NK-92 treated with Interleukin-12 subunit alpha and Interleukin-12 subunit beta, amount 100 ng/mL, for 24 hours (cell line): ENCODE measurements at regions not wholly inside any gene's neighbourhood (a gene's known extent, or its start where the extent isn't known, plus 50 kb on each side); places are given as distances from the start of the nearest gene placed in this dataset.
A peak's percentile ranks its signal among the peaks of the same experiment; 100 is the strongest.

Source experiments
- DNase-seq: peaks from one replicate; lab custom pipeline; 2025; lab: John Stamatoyannopoulos, UW

DNA sequence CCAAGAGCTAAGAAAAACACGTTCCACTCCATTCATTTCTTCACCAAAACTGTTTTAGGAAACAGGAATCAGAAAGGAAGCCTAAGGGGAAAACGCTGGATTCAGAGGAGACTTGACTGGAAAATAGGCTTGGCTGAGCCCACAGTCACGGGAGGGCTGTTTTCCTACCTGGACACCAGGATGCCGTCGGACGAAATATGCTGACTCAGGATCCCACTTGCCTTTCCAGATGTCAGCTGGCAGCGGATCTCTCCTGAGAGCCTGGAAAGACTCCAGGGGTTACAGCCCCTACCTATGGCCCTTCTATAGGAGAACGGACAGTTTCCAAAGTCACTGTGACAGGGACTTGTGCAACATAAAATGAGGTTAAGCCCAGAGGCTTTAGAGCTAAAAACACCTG, 245.1 kb downstream of the C16orf95 start:
- DNase-seq: no peak

DNA sequence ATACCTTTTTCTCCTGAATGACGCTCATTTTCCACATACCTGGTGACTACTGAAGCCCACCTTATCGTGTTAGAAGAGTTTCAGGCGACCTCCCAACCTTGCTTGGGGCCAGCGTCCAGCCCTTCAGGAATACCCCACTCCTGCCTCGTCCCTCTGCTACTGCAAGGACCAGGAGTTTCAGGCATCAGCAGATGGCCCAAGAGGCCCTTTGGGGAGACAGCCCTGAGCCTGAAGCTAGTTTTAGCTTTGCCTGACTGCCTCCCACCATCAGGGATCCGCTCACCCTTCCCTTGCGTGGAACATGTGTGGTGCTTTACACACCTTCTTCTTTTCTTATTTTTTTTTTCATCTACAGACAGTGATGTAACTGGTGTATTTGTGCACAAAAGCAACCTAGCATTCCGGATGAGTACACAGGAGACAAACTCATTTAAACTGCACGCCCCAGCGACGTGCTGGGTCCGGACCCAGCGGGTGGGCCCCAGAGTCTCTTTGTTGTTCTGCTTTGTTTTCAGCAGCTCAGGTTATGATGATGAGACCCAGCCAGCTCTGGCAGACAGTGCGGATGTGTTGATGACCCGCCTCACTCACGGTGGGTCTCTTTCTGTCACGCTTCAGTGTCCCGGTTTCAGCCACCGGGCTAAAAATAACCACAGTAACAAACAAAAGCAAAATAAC, 242.4 kb downstream of the C16orf95 start:
- DNase-seq: no peak

- no peak for DNase-seq
Measured at GRCh38 chr16:87075319-87075860, 241.8 kb downstream of the C16orf95 start.

DNA sequence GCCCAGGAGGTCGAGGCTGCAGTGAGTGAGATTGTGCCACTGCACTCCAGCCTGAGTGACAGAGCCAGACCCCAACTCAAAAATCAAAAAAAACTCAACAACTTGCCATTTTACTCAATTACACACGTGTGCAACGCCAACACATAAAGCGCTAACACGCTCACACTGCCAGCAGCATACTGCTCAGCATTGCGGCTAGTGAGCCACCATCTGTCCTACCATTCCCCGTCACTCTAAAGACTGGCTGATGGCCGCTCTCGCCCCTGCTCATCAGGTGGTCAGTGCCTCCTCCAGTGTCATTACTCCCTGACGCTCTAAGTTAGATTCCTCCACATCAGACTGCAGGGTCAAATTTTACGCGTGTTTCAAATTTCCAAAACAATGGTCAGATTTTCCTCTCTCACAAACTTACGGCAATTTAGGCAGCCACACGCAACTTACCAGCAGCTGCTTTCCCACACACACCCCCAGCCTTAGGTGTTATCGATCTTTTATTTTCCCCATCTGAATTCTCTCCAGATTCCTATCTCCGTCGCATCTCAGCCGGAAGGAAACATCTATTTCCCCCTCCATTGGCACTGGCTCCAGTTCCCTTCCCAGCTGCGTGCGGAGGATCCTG, 240.8 kb downstream of the C16orf95 start:
- no peak for DNase-seq

GRCh38 chr16:87076950-87077749, 240.0 kb downstream of the C16orf95 start:
- DNase-seq: peak; percentile 29

DNA sequence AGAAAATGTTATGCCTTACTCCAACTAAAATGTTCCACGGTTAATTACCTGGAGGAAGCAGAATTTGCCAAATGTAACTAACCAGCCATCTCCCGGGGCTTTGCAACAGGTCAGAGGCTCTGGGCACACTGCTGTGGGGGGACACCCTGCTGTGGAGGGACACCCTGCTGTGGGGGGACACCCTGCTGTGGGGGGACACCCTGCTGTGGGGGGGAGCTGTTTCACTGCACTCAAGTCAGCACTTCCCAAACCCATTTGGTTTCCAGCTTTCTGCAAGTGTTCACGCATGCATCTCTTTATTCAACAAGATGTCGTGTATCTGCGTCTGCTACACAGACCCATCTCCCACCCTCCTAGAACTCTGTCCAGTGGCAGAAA, 239.5 kb downstream of the C16orf95 start:
- DNase-seq: no peak

DNA sequence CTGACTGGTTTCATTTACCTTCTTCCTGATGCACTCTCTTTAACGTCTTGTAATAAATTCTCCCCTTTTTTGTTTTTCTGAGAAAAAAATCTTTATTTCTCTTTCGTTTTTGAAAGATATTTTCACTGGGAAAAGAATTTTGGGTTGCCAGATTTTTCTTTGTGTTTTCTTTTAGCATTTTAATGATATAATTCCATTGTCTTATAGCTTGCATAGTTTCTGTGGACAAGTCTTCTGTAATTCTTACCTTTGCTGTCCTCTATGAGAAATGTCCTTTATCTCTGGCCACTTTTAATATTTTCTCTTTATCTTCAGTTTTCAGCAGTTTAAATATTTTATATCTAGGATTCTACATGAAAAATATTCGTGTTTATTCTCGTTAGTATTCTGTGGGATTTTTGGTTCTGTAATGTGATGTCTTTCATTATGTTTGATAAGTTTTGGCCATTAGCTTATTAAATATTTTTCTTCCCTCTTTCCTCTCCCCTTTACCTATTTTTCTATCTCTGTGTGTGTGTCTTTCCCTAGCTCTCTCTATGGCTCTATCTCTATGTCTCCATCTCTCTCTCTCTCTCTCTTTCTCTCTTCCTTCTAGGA, 236.5 kb downstream of the C16orf95 start:
- no peak for DNase-seq

- DNase-seq: no peak
Measured at GRCh38 chr16:87085441-87085840, 231.8 kb downstream of the C16orf95 start.

DNA sequence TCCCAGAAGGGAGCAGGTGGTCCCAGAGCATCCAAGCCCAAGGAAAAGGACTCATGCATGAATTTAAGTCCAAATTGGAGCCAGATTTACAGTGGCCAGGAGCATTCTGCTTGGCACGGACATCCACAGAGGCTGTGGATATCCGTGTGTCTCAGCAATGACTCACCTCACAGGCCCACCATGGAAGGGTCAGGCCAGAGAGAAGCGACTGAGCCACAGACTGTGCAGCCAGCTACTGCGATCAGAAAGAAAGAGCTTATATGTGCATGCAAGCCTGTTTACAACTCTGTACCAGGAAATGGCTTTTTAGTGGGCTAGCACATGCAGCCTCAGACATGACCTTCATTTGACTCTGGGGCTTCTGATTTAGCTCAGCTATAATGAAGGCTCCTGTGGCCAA, 231.0 kb downstream of the C16orf95 start:
- DNase-seq: no peak

GRCh38 chr16:87086575-87086974, 230.6 kb downstream of the C16orf95 start:
- no peak for DNase-seq

- no peak for DNase-seq
Measured at GRCh38 chr16:87092958-87093357, 224.2 kb downstream of the C16orf95 start.

DNA sequence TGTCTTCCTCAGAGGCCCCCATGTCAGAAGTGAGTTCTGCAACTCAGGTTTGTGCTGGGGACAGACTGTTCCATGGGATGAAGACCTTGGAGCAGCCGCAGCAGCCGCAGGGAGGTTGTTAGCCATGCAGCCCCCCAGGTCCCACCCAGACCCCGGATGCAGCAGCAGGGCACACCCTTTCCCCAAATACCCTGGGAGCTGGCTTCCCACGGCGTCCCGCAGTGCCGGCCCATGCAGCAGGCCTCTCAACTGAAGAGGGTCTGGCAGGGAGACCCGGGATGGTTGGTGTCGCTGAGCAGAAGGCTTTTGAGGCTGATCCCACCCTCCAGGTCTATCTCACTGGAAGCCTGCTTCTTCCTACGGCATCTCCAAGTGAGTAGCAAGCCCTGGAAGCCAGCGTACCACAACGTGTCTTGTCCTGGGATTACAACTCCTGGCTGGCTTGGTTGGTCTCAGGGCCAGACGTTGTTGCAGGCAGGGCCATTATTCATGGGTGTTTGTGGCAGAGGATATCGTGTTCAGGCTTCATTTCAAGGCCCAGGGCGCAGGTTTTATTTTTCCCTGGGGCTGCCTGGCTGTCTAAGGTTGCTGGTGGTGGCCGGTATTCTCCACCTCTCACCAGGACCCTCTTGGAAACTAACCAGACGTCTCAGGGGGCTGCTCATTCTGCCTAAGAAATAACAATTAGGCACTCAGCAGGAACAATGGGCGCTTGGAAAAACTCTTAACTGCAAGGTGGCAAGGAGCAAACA, 223.2 kb downstream of the C16orf95 start:
- no peak for DNase-seq

DNA sequence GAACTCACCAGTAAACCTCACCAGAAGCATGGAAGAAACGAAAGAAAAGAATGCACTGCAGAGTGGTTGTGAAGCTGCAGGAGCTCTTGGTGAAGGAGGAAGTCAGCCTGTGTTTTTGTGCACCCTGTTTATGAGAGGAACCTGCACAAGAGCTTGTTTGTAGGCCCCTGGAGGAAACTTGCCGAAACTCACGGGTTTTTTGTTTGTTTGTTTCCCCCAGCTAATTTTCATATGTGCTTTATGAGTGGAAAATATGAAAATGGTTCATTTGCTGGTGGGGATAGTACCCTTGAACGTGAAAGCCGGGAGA, 222.7 kb downstream of the C16orf95 start:
- DNase-seq: no peak

DNA sequence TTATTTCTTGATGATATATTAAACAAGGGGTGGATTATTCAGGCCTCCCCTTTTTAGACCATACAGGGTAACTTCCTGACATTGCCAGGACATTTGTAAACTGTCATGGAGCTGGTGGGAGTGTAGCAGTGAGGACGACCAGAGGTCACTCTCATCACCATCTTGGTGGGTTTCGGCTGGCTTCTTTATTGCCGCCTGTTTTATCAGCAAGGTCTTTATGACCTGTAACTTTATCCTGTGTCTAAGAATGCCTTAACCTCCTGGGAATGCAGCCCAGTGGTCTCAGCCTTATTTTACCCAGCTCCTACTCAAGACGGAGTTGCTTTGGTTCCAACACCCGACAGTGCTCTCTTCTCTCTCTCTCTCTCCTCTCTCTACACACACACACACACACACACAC, 221.9 kb downstream of the C16orf95 start:
- DNase-seq: no peak

GRCh38 chr16:87096746-87097333, 220.4 kb downstream of the C16orf95 start:
- no peak for DNase-seq

DNA sequence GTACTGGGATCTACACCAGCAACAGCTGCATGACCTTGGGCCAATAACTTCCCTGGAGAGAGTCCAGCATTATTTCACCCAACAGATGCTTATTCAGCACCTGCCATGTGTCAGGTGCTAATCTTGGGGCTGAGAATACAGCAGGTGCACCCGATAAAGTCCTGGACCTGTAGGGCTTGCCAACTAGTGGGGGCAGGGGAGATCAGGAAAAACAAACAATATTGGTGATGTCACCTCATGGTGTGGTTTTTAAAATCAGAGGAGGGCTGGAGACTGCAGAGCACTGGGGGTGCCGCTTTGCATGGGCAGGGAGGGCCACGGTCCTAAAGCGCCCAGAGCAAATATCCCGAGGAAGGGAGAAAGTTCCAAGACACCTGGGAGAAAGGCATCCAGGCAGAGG, 218.8 kb downstream of the C16orf95 start:
- DNase-seq: no peak

DNA sequence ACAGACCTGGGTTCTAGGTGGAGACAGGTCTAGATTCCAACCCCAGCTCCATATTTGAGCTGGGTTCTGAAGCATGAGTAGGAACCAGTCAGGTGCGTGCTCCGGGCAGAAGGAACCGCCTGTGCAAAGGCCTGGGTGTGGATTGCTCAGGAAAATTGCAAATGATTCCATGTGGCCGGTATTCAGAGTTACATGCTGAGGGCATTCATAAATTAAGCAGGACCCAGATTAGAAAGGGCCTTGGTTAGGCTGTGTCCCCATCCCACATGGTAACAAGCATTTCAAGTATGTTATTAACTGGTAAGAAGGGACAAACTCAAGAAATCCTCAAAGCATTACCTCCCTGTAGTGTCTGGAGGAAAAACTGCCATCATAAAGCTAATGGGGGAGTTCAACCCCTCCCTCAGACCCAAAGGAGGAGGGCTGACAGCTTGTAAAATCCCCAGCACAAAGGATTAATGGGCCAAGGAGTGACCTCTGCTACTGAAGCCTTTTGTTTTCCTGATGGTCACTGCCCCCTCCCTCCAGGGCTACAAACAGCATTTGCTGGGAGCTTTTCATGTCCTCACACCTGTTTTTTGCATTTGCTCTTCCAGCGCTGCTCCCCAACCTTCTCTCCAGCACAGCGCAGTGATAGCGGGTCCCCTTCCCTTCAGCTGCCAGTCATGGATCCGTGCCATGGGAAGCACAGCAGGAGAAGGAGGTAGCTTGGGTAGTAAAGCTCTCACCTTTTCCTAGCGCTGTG, 218.0 kb downstream of the C16orf95 start:
- DNase-seq: no peak

GRCh38 chr16:87100306-87101058, 216.7 kb downstream of the C16orf95 start:
- no peak for DNase-seq

- no peak for DNase-seq
Measured at GRCh38 chr16:87101903-87102302, 215.3 kb downstream of the C16orf95 start.

- DNase-seq: no peak
Measured at GRCh38 chr16:87107201-87107600, 210.0 kb downstream of the C16orf95 start.
